Cardiac muscle cell (in vitro differentiated cells and primary cell): ENCODE measurements at regions not wholly inside any gene's neighbourhood (a gene's known extent, or its start where the extent isn't known, plus 50 kb on each side); places are given as distances from the start of the nearest gene placed in this dataset.

Source experiments
- DNase-seq, 2 donors: peaks; one replicate each; pipeline versions ENCODE4 v3.0.0 to v3.0.0-alpha.2; 2010 to 2017; ENCODE audit warnings: low read depth in 1 of 2, low spot score in 1 of 2
- H3K27ac ChIP-seq: fragments of 200-600 bp; sonication (generic); 2 replicates; pipeline ENCODE4 v1.5.1; 2016
- H3K27me3 ChIP-seq: fragments of 200-600 bp; sonication (generic); 2 replicates; pipeline ENCODE4 v1.6.0; 2016; ENCODE audit warnings: control low read depth
- H3K36me3 ChIP-seq: fragments of 200-600 bp; sonication (generic); 2 replicates; pipeline ENCODE4 v1.5.1; 2016; ENCODE audit warnings: control low read depth
- H3K4me1 ChIP-seq: fragments of 200-600 bp; sonication (generic); 2 replicates; pipeline ENCODE4 v1.8.1; 2017; ENCODE audit warnings: low read depth, mild to moderate bottlenecking, mixed run types
- H3K4me3 ChIP-seq: fragments of 200-600 bp; sonication (generic); 2 replicates; pipeline ENCODE4 v1.5.1; 2016; ENCODE audit warnings: mild to moderate bottlenecking
- H3K9me3 ChIP-seq: fragments of 200-600 bp; sonication (generic); 2 replicates; pipeline ENCODE4 v1.5.1; 2017; ENCODE audit warnings: low read depth, mild to moderate bottlenecking, control low read depth
- CTCF ChIP-seq: IDR thresholded peaks from 2 replicates; pipeline ENCODE4 v1.5.1; 2012; ENCODE audit warnings: low read depth, mild to moderate bottlenecking, low read length

- no peaks in the 10 kb centered on the region for H3K9me3 ChIP-seq
- no peak for TF ChIP-seq CTCF
- H3K27ac ChIP-seq, result no peak overlapping the region
- no peak overlapping the region for H3K4me3 ChIP-seq
- no peaks in the 10 kb centered on the region for H3K4me1 ChIP-seq
- no peaks in the 10 kb centered on the region for H3K36me3 ChIP-seq
- DNase-seq, result peak in 1 of 2 donors; percentile 35
- H3K27me3 ChIP-seq, result peaks cover 26% of the 10 kb centered on the region
Observed at GRCh38 chr22:44632541-44633396, 69.2 kb upstream of the PRR5 start.

GRCh38 chr22:44630826-44631225, 71.2 kb upstream of the PRR5 start:
- Histone ChIP-seq H3K4me1 (no peaks in the 10 kb centered on the region), H3K27me3 (peaks cover 38% of the 10 kb centered on the region), H3K4me3 (no peak overlapping the region), H3K27ac (no peak overlapping the region), H3K36me3 (no peaks in the 10 kb centered on the region), H3K9me3 (no peaks in the 10 kb centered on the region)
- TF ChIP-seq CTCF, result no peak
- DNase-seq, result no peak

GRCh38 chr22:44628835-44629234, 73.2 kb upstream of the PRR5 start:
- no peak overlapping the region for H3K4me3 ChIP-seq
- no peak for TF ChIP-seq CTCF
- DNase-seq, result no peak
- no peaks in the 10 kb centered on the region for H3K36me3 ChIP-seq
- H3K9me3 ChIP-seq, result no peaks in the 10 kb centered on the region
- no peak overlapping the region for H3K27ac ChIP-seq
- H3K27me3 ChIP-seq, result peaks cover 38% of the 10 kb centered on the region
- H3K4me1 ChIP-seq, result no peaks in the 10 kb centered on the region

- no peaks in the 10 kb centered on the region for H3K9me3 ChIP-seq
- no peak for TF ChIP-seq CTCF
- H3K27ac ChIP-seq, result no peak overlapping the region
- H3K27me3 ChIP-seq, result peaks cover 38% of the 10 kb centered on the region
- no peaks in the 10 kb centered on the region for H3K4me1 ChIP-seq
- no peak for DNase-seq
- no peak overlapping the region for H3K4me3 ChIP-seq
- no peaks in the 10 kb centered on the region for H3K36me3 ChIP-seq
Observed at GRCh38 chr22:44628273-44628672, 73.7 kb upstream of the PRR5 start.

- H3K4me3 ChIP-seq, result no peak overlapping the region
- H3K9me3 ChIP-seq, result no peaks in the 10 kb centered on the region
- H3K27ac ChIP-seq, result no peak overlapping the region
- H3K36me3 ChIP-seq, result no peaks in the 10 kb centered on the region
- DNase-seq, result no peak
- no peaks in the 10 kb centered on the region for H3K4me1 ChIP-seq
- no peak for TF ChIP-seq CTCF
- peaks cover 35% of the 10 kb centered on the region for H3K27me3 ChIP-seq
Observed at GRCh38 chr22:44627521-44628139, 74.4 kb upstream of the PRR5 start.
